Psoas muscle (tissue), 7 donors: ENCODE measurements at regions not wholly inside any gene's neighbourhood (a gene's known extent, or its start where the extent isn't known, plus 50 kb on each side); places are given as distances from the start of the nearest gene placed in this dataset.

Source experiments
- ATAC-seq, 4 donors: fragments of 200-7000 bp; cut with Tn5 transposase; one replicate each; pipeline ENCODE4 v1.9.1; 2020; ENCODE audit warnings: moderate library complexity in 3 of 4, mild to moderate bottlenecking in 2 of 4
- DNase-seq, 2 donors: peaks; one replicate each; pipeline ENCODE4 v3.0.0-alpha.2; 2020
- H3K27ac ChIP-seq: fragments of 200-600 bp; one replicate; pipeline ENCODE4 v1.8.0; 2022
- H3K27me3 ChIP-seq, 3 donors: fragments of 200-600 bp in 1 of 3; one replicate each; pipeline versions ENCODE4 v1.6.1 to v1.8.0; 2013 to 2022; ENCODE audit warnings: low read length in 2 of 3, mild to moderate bottlenecking in 2 of 3, moderate library complexity in 1 of 3; ENCODE audit not compliant: insufficient read depth in 3 of 3
- H3K36me3 ChIP-seq, 2 donors: fragments of 200-600 bp in 1 of 2; one replicate each; pipeline versions ENCODE4 v1.6.1 to v1.8.0; 2013 to 2022; ENCODE audit warnings: low read depth in 1 of 2, mild to moderate bottlenecking in 1 of 2, moderate library complexity in 1 of 2; ENCODE audit not compliant: insufficient read depth in 1 of 2
- H3K4me1 ChIP-seq: fragments of 200-600 bp; one replicate; pipeline ENCODE4 v1.8.0; 2022
- H3K4me3 ChIP-seq: fragments of 200-600 bp; one replicate; pipeline ENCODE4 v1.8.0; 2022; ENCODE audit warnings: mild to moderate bottlenecking
- H3K9me3 ChIP-seq: fragments of 200-600 bp; one replicate; pipeline ENCODE4 v1.8.0; 2022
- WGBS, 3 donors: extraction: QIAGEN DNeasy Blood & Tissue Kit; methylation state at CpG; one replicate each; pipeline versions ENCODE4 v1.1.6 to v1.1.7; 2013; 5-methylcytosine and 5-hydroxymethylcytosine counted together
- intact Hi-C, 2 donors: fragments of 100-400 bp; cut with DNase I; formaldehyde crosslinking; loops; one replicate each; pipeline versions ENCODE4 v1.11.0 to v1.14.2; 2022
- TF ChIP-seq, protein P1 (sequence below): fragments of 200-600 bp; IDR thresholded peaks from one replicate; pipeline ENCODE4 v1.8.0; 2022; ENCODE audit warnings: antibody characterized with exemption
- donor health status: healthy with polysubstance abuse.
- donor health status: DM: no; HTN: no; CAD: no; lungs with moderate emphysema.
- donor health status: Bipolar disorder and iron deficiency.
- donor health status: healthy.
- donor health status: DM: yes; HTN: yes; CAD: no.
- donor health status: DM: no; HTN: no; CAD: no.
- donor health status: DM: yes; HTN: yes; CAD: no.

DNA sequence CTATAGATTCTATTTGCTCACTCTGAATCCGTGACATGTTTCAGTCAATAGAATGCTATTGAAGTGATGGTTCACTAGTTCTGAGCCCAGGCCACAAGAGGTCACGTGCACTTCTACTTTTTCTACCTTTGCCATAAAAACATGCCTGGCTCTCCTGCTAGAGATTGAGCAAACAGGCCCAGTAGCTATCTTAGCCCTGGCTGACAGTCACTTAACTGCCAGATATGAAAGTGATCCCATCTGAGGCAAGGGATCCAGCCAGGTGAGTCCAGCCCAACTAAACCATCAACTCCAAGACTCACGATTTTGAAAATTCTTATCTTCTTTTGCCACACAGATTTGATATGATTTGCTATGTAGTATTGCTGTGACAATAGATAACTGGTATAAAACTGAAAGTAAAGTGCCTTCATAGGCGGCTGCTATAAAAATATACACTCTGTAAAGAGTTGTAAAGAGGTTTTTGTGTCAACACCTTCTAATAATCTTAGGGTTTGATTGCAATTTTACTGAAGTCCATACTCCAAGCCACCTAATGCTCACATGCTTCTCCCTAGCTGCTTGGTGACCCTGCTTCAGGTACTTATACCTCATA lies 937.7 kb upstream of the SOX9 start:
- Histone ChIP-seq H3K27ac (no peak overlapping the region), H3K4me3 (no peak overlapping the region), H3K4me1 (no peaks in the 10 kb centered on the region), H3K36me3 (no peaks in the 10 kb centered on the region), H3K9me3 (no peaks in the 10 kb centered on the region), H3K27me3 (no peaks in the 10 kb centered on the region)
- 65 to 86% (median 79%) methylated on average over 4 of the region's 4 CpGs for WGBS, 3 donors
- no peak for ATAC-seq
- DNase-seq, result no peak
- intact Hi-C loops, result no loop called here
- TF ChIP-seq, protein P1, sequence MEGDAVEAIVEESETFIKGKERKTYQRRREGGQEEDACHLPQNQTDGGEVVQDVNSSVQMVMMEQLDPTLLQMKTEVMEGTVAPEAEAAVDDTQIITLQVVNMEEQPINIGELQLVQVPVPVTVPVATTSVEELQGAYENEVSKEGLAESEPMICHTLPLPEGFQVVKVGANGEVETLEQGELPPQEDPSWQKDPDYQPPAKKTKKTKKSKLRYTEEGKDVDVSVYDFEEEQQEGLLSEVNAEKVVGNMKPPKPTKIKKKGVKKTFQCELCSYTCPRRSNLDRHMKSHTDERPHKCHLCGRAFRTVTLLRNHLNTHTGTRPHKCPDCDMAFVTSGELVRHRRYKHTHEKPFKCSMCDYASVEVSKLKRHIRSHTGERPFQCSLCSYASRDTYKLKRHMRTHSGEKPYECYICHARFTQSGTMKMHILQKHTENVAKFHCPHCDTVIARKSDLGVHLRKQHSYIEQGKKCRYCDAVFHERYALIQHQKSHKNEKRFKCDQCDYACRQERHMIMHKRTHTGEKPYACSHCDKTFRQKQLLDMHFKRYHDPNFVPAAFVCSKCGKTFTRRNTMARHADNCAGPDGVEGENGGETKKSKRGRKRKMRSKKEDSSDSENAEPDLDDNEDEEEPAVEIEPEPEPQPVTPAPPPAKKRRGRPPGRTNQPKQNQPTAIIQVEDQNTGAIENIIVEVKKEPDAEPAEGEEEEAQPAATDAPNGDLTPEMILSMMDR, result no peak

DNA sequence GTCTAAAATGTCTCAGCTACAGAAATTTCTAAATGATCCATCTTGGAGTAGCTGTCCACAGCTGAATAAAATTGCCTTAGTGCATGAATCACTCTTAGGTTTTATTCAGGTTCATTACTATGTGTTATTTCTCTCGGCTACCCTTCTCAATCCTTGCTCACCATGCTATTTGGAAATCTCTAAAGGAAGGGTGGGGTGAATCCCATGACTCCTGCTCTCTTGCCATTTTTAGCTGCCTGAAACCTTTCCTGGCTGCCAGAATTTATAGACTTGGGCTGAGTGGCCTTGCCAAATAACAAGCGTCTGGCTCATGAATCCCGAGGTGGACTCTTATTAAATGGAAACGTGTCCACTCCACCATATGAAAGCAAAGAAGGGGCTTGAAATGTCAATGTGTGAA lies 936.1 kb upstream of the SOX9 start:
- no peak overlapping the region for H3K27ac ChIP-seq
- 23 to 51% (median 28%) methylated on average over 4 of the region's 4 CpGs for WGBS, 3 donors
- intact Hi-C loops, result no loop called here

DNA sequence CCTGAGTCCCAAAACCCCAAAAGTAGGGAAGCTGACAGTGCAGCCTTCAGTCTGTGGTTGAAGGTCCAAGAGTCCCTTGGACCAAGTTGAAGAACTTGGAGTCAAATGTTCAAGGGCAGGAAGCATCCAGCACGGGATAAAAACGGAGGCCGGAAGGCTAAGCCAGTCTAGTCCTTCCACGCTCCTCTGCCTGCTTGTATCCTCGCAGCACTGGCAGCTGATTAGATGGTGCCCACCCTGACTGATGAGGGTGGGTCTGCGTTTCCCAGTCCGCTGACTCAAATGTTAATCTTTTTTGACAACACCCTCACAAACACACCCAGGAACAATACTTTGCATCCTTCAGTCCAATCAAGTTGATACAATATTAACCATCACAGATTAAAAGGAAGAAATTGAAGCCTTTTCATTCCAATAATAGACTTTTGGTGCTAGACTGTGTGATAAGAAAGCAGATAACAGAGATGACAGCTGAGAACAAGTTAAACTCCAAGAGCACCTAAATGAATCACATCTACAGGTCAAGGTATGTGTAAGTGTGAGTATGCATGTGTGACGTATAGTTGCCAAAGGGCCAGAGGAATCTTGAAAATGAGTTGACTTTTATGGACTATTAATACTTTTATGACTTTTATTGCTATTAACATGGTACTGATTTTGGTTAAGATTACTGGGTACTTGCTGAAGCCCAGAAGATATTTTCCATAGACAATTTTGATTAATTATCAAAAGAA lies 933.5 kb upstream of the SOX9 start:
- Histone ChIP-seq H3K36me3 (no peaks in the 10 kb centered on the region), H3K4me1 (no peaks in the 10 kb centered on the region), H3K27ac (no peak overlapping the region), H3K9me3 (no peaks in the 10 kb centered on the region), H3K27me3 (no peaks in the 10 kb centered on the region), H3K4me3 (no peak overlapping the region)
- TF ChIP-seq, protein P1, result no peak
- 92 to 96% (median 94%) methylated on average over 8 of the region's 8 CpGs for WGBS, 3 donors
- intact Hi-C loops, result no loop called here
- DNase-seq, result no peak
- no peak for ATAC-seq

More for the DNA sequence above, 936.1 kb upstream of the SOX9 start:
- ATAC-seq (peak; percentile 80 to 98 (median 89)), DNase-seq (no peak)
- no peaks in the 10 kb centered on the region for H3K9me3 ChIP-seq
- H3K36me3 ChIP-seq, result no peaks in the 10 kb centered on the region
- TF ChIP-seq, protein P1, result no peak
- no peaks in the 10 kb centered on the region for H3K4me1 ChIP-seq
- H3K4me3 ChIP-seq, result no peak overlapping the region
- H3K27me3 ChIP-seq, result no peaks in the 10 kb centered on the region

DNA sequence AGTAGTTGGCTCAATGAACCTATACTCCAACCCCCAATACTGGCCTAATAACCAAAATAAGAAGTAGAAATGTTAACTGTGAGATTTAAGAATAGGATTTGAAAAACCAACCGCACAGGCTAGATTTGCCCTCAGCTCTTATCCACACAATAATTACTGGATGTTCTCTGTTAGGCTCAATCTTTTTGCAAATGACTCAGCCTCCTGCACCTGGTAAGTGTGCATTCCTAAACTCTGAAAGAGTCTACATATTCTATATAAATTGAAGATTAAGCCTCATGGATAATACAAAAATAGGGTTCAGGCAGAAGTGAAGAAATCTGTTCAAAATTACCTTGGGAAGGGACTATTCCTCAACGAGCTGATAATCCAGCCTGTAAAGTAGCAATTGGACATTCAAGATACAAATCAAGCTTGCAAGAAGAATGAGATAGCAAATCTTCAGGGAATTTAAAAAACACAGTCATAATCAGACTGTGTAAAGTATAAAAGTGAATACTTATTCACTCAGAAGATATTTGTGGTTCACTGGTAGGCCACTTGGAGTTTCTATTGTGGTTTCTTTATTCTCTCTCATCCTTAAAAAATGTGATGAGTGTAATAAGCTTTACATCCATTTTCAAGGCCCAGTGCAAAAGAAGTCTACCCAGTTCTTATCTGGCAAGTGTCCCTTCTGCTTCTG lies 931.9 kb upstream of the SOX9 start:
- no peak overlapping the region for H3K27ac ChIP-seq
- 59 to 75% (median 73%) methylated on average over 2 of the region's 2 CpGs for WGBS, 3 donors

More for the DNA sequence above, 931.9 kb upstream of the SOX9 start:
- DNase-seq (no peak), ATAC-seq (no peak)
- TF ChIP-seq, protein P1, result no peak
- intact Hi-C loops, result no loop called here
- Histone ChIP-seq H3K4me3 (no peak overlapping the region), H3K36me3 (no peaks in the 10 kb centered on the region), H3K4me1 (no peaks in the 10 kb centered on the region), H3K27me3 (no peaks in the 10 kb centered on the region), H3K9me3 (no peaks in the 10 kb centered on the region)
